ENCODE measurements at regions not wholly inside any gene's neighbourhood (a gene's known extent, or its start where the extent isn't known, plus 50 kb on each side); places are given as distances from the start of the nearest gene placed in this dataset.
A peak's percentile ranks its signal among the peaks of the same experiment; 100 is the strongest.

- H3K4me1 ChIP-seq: no peaks in the 10 kb centered on the region
- H3K27ac ChIP-seq: no peak overlapping the region
- no peak for DNase-seq
- H3K9me3 ChIP-seq: no peaks in the 10 kb centered on the region
- WGBS, 2 donors: 63 to 72% methylated on average over 15 of the region's 15 CpGs
- TF ChIP-seq POLR2A (IDR thresholded peaks at IDR 0.05) (no peak), POLR2AphosphoS5 (IDR thresholded peaks at IDR 0.05) (no peak), EP300 (IDR thresholded peaks at IDR 0.05) (no peak)
- TF ChIP-seq, protein P1, sequence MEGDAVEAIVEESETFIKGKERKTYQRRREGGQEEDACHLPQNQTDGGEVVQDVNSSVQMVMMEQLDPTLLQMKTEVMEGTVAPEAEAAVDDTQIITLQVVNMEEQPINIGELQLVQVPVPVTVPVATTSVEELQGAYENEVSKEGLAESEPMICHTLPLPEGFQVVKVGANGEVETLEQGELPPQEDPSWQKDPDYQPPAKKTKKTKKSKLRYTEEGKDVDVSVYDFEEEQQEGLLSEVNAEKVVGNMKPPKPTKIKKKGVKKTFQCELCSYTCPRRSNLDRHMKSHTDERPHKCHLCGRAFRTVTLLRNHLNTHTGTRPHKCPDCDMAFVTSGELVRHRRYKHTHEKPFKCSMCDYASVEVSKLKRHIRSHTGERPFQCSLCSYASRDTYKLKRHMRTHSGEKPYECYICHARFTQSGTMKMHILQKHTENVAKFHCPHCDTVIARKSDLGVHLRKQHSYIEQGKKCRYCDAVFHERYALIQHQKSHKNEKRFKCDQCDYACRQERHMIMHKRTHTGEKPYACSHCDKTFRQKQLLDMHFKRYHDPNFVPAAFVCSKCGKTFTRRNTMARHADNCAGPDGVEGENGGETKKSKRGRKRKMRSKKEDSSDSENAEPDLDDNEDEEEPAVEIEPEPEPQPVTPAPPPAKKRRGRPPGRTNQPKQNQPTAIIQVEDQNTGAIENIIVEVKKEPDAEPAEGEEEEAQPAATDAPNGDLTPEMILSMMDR (IDR thresholded peaks at IDR 0.05): no peak
- no peak overlapping the region for H3K4me3 ChIP-seq
- no peaks in the 10 kb centered on the region for H3K36me3 ChIP-seq
- H3K27me3 ChIP-seq: no peaks in the 10 kb centered on the region
- ATAC-seq (ENCODE audit: low FRiP score in 2 of 2): no peak
Measured at GRCh38 chr20:40744072-40744817, 55.2 kb upstream of the MAFB start.

DNA sequence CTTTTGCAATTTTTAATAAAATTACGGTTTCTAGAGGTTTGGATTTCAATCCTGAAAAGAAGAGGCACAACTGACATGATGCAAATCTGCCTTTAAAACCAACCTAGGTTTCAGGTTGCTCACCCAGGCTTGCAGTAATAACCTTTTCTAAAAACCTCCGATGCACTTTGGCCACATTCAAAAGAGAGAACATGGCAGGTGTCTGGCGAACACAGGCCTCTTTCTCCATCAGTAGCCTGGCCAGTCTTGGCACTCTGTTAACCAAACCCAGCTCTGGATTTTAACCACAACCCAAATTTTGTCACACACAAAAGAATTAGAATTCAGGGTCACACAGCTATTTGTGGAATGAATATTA, 55.8 kb upstream of the MAFB start:
- DNase-seq (no peak), ATAC-seq (ENCODE audit: low FRiP score in 2 of 2) (no peak)
- 76 to 82% methylated on average over 3 of the region's 3 CpGs for WGBS, 2 donors
- H3K36me3 ChIP-seq: no peaks in the 10 kb centered on the region
- no peak overlapping the region for H3K27ac ChIP-seq
- no peak overlapping the region for H3K4me3 ChIP-seq
- no peaks in the 10 kb centered on the region for H3K4me1 ChIP-seq
- TF ChIP-seq, protein P1 (IDR thresholded peaks at IDR 0.05): no peak
- TF ChIP-seq EP300 (IDR thresholded peaks at IDR 0.05) (no peak), POLR2A (IDR thresholded peaks at IDR 0.05) (no peak), POLR2AphosphoS5 (IDR thresholded peaks at IDR 0.05) (no peak)
- H3K9me3 ChIP-seq: no peaks in the 10 kb centered on the region
- no peaks in the 10 kb centered on the region for H3K27me3 ChIP-seq

DNA sequence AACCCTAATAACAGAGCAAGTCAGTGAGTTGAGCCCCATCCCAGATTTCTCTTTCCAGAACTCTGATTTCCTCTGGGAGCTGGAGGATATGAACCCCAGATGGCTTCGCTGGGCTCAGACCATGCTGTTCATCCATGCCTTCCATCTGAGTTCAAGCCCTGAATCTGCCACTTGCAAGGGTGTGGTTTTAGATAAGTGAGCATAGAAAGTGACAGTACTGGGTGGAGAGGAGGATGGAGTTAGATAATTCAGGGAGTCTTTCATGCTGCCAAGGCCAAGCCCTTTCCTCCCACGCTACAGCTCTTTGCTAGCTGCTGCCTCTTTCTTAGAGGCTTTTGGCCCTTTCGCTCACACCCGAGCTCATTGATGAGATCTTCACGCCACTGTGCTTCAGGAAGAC, 57.2 kb upstream of the MAFB start:
- no peak for DNase-seq
- Histone ChIP-seq H3K27me3 (no peaks in the 10 kb centered on the region), H3K27ac (no peak overlapping the region), H3K9me3 (no peaks in the 10 kb centered on the region), H3K4me3 (no peak overlapping the region), H3K4me1 (no peaks in the 10 kb centered on the region), H3K36me3 (no peaks in the 10 kb centered on the region)
- 82 to 93% methylated on average over 5 of the region's 5 CpGs for WGBS, 2 donors
- TF ChIP-seq, protein P1 (IDR thresholded peaks at IDR 0.05): no peak
- TF ChIP-seq POLR2AphosphoS5 (IDR thresholded peaks at IDR 0.05): no peak
- ATAC-seq (ENCODE audit: low FRiP score in 2 of 2): no peak

GRCh38 chr20:40748182-40748581, 59.1 kb upstream of the MAFB start:
- 86 to 94% methylated on average over 3 of the region's 3 CpGs for WGBS, 2 donors
- TF ChIP-seq, protein P1 (IDR thresholded peaks at IDR 0.05): no peak
- TF ChIP-seq EP300 (IDR thresholded peaks at IDR 0.05): no peak
- TF ChIP-seq POLR2AphosphoS5 (IDR thresholded peaks at IDR 0.05): no peak
- TF ChIP-seq POLR2A (IDR thresholded peaks at IDR 0.05): no peak
- no peak for DNase-seq

DNA sequence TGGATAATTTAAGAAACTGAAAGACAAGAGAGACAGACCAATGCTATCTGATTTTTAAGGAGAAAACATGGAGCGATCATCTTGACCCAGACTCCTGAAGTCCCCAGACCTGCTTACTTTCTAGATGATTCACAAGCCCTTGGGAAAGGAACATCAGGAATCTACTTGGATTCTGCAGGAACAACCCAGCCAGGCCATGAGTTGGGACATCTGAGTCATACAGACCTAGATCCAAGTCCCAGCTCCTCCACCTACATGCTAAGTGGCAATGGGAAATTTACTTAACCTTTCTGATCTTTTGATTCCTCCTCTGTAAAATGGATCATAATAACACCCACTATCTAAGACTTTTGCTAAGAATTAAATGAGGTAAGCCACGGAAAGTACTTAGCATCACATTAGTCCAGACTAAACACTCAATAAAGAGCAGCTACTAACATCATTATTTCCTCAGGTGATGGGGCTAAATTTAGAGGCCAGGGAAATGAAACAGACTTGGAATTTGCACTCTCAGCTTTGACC, 61.0 kb upstream of the MAFB start:
- no peak for TF ChIP-seq POLR2AphosphoS5 (IDR thresholded peaks at IDR 0.05)
- TF ChIP-seq EP300 (IDR thresholded peaks at IDR 0.05): no peak
- no peak for TF ChIP-seq POLR2A (IDR thresholded peaks at IDR 0.05)
- TF ChIP-seq, protein P1 (IDR thresholded peaks at IDR 0.05): no peak
- H3K27ac ChIP-seq: no peak overlapping the region
- no peaks in the 10 kb centered on the region for H3K36me3 ChIP-seq
- H3K9me3 ChIP-seq: no peaks in the 10 kb centered on the region
- no peak for DNase-seq
- H3K4me3 ChIP-seq: no peak overlapping the region
- WGBS, 2 donors: 89 to 92% methylated on average over 2 of the region's 2 CpGs
- peak in 1 of 2 donors; percentile 20 for ATAC-seq (ENCODE audit: low FRiP score in 2 of 2)
- H3K4me1 ChIP-seq: peaks cover 9 to 18% (median 16%) of the 10 kb centered on the region in 4 donors
- no peaks in the 10 kb centered on the region for H3K27me3 ChIP-seq

More at GRCh38 chr20:40748182-40748581, 59.1 kb upstream of the MAFB start:
- Histone ChIP-seq H3K27ac (no peak overlapping the region), H3K9me3 (no peaks in the 10 kb centered on the region), H3K36me3 (no peaks in the 10 kb centered on the region), H3K4me1 (peaks cover 0 to under 1% (median 0%) of the 10 kb centered on the region in 4 donors), H3K4me3 (no peak overlapping the region), H3K27me3 (no peaks in the 10 kb centered on the region)
- no peak for ATAC-seq (ENCODE audit: low FRiP score in 2 of 2)
